Fibroblast of gingiva (primary cell): ENCODE measurements at regions not wholly inside any gene's neighbourhood (a gene's known extent, or its start where the extent isn't known, plus 50 kb on each side); places are given as distances from the start of the nearest gene placed in this dataset.

Experiments
- DNase-seq: peaks from one replicate; pipeline ENCODE4 v3.0.0-alpha.2; 2011; ENCODE audit warnings: low read depth

DNA sequence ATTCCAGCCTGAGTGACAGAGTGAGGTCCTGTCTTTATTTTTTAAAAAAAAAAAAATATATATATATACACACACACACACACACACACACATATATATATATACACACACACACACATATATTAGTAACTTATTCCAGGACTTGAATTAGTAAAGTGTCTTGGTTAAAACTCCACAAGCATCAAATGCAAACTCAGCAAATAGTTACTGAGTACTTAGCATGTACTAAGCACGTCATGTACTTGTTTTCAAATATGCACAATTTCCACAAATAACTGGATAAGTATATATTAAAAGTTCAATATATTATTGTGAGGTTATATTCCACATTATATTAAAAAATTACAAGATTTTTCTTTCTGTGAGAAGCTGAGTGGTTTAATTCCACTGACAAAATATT is 304.7 kb downstream of the ZEB2 start:
- no peak for DNase-seq

- no peak for DNase-seq
Observed at GRCh38 chr2:144213797-144214196, 306.1 kb downstream of the ZEB2 start.

DNA sequence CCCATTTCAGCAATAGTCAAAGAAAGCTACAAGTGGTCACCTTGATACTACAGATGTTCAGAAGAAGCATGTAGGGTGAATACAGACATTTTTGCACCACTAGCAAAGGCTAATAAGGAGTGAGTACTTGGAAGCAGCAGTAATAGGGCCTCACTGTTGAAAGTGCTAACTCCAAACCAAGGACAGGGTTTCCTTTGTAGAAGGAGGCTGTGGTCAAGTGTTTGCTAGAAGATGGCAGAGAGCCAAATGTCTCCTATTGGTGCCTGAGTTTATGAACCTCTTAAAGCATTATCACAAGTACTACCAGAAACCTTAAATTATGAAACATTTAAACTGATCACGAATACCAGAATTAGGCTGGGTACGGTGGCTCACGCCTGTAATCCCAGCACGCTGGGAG is 308.1 kb downstream of the ZEB2 start:
- no peak for DNase-seq

- no peak for DNase-seq
Observed at GRCh38 chr2:144211065-144211464, 308.9 kb downstream of the ZEB2 start.

DNA sequence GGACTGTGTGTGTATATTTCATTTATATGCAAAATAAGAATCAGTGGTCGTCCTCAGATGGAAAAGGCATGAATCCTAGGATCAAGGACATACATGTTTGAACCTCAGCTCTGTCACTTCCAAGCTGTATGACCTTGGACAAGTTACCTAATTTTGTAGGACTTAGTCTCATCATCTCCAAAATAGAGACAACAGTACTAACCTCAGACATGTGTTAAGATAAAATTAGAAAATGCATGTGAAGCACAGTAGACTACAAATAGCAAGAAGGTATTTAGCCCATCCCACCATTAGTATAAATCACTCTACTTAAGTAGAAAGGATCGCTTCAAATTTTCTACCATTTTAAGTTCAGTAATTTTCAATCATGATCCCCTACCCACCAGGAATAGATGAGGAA is 309.8 kb downstream of the ZEB2 start:
- DNase-seq, result no peak

DNA sequence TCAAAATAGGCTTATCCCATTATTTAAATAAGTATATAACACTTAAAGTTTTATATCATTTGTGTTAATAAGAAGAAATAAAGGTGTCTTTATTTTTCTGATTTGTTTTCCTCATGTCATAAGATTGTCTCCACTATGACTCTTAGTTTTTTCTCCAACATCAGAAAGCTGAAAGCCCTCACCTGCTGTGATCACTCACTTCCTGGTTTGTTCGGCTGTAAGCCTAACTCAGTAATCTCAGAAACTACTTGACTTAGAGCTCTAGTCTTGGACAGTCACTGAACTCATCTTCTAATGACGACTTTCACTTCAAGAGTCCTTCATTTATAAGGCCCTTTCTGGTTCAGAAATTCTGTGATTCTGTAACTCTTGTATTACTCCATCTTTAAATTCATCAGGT is 311.0 kb downstream of the ZEB2 start:
- no peak for DNase-seq

GRCh38 chr2:144206019-144206418 is 313.9 kb downstream of the ZEB2 start:
- no peak for DNase-seq

DNA sequence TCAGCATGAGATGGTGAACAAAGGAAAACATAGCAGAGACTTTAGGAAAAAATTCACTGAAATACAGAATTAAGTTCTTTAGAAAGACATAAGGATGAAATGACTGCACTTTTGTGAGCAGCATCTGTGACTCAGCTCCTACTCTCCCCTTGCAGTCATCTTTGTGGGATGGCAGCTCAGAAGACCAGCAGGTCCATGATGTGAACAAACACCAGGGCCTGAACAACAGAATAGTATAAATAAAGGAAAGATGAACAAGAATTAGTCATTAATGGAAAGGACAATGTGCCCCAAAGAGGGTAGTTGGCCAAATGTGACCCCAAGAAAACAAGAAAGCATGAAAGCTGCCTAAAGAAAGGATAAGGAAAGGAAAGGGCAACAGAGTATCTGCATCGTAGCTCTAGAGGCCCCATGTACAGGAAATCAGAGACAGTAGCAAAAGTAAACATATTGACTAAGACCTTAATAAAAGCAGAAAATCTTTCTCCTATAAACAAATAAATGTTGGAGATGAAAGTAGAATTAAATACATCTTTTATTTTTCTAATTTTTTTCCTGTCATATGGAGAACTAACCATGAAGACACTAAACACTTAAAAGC is 318.0 kb downstream of the ZEB2 start:
- DNase-seq, result no peak

DNA sequence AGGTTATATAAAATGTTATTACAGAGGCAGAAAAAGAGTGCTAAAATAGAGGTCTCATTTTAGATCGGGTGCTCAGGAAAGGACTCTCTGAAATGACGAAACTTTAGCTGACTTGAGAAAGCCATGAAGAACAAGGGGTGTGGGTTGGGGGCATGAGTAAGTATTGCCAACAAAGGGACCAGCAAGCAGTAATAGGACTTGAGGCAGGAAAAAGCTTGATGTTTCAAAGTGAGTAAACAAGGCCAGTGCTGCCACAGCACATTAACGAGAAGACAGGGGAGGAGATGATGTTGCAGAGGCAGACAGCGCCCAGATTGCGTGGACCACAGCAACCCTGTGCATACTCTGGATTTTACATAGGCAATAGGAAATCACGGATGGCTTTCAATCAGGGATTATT is 318.8 kb downstream of the ZEB2 start:
- no peak for DNase-seq

DNA sequence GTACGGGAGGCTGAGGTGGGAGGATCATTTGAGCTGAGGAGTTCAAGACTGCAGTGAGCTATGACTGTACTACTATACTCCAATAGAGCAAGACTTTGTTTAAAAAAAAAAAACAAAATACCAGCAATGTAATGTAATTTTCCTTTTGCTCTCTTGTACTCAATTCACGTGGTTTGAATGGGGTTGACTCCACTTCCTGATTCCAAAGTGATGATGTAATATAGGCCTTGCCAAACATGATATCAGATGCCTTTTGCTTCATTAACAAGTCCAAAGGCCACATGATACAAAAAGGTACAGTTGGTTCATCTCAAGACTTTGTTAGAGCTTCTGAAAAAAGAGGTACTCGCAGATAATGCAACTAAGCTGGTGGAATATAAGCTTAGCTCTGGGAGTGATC is 321.8 kb downstream of the ZEB2 start:
- DNase-seq, result peak; percentile 45

DNA sequence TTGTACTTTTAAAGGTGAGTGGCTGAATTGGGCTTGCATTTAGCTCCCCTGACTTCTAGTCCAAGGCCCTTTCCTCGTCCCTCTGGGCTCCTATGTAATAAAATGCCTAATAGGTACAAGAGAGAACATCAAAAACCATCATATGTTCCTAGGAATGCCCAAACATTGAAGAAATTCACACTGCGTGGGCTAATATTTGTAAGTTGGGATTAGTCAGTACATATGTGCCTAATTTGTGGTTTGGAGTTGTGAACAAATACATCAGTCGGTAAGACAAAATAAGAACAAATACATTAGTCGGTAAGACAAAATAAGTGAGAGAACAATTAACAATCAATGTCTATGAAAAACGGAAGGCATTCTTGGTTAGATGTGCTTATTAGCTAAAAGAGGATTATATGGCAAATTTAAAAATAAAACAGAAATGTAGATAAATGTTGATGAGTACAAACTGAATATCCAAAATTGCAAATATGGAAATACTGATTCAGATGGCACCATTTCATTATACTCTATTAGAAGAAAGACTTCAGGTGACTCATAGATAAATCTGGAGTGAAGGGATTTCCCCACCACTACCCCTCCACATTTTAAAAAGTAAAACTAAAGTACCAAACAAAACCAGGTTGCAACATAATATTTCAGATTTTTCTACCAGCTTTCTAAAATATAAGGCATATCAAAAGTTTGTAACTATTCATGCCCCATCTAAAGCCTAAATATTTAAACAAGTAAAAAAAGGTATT is 325.4 kb downstream of the ZEB2 start:
- DNase-seq, result peak; percentile 17

DNA sequence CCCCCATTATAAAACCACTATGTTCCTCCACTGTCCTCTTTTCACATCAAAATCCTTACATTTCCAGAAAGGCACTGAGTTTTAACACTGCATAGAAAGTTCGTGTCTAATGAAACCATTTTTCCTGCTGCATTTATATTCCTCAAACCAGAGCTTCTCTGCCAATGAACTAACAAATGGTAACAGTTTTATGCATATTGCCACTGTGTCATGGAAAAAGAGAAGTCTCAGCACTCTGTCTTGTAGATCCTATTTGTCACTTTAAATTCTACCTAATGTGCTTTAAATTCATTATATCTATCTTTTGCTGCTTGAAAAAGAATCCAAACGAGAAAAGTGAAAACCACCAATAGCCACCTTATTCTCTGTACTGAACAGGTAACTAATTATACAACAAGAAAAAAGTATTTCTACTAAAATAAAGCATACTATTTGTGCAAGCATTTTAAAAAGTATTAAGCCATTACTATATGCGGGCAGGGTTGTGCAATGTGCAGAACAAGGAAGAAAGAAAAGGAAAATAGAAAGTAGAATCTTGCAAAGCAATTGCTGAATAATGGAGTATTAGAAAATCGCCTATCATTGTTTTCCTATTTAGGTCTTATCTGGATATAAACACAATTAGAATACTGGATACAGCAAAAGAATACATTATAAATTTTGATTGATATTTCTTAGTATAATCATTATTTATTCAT is 328.9 kb downstream of the ZEB2 start:
- DNase-seq, result no peak

DNA sequence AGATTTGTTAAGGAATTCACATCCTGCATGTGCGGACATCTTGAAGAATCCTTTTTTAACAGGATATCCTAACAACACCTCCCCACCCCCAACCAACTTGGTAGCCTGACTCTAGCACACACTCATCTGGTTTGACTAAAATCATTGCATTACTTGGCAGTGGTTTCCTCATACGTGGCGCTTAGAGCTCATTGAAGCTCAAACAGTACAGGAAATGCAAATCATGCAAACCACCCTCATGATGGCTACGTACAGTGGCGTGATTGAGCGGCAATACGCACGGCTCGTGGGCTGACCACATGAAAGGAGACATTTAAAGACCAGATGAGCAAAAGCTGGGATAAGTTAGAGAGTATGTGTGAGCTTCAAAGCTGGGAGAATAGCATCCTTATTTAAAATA is 336.2 kb downstream of the ZEB2 start:
- DNase-seq, result peak; percentile 97

DNA sequence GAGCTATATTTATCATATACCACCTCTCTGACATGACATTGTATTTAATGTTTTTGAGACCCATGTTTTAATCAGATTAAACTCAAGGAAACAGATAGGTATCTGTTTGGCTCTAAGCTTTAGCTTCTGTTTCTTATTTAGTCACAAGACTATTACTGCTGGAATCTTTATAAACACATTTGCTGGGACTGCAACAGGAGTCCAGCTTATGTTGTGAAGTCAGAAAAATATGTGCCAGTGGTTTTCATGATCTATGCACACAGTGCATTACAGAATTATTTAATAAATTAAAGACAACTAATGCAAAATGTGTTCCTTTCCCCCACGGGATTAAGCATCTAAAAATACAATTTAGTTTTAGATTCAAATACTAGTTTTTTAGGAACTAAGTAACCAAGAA is 338.9 kb downstream of the ZEB2 start:
- peak; percentile 62 for DNase-seq

GRCh38 chr2:144180131-144180530 is 339.8 kb downstream of the ZEB2 start:
- DNase-seq, result no peak

DNA sequence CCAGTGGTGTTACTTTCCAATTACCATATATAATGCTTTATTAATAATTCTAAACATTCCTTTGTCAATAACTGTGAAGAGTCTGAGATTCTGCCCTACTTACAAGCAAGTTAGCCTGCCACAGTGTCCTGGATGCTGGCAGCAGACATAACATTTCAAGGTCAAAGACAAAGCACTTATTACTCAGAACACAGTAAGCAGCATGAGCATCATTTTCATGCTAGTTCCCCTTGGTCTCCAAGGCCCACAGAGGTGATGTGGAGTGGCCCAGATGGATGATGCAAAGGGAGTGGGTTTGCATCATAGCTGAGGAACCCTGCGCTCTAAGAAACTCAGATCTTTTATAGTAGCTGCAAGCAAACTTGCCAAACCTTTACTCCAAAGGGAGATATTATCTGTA is 349.7 kb downstream of the ZEB2 start:
- no peak for DNase-seq

GRCh38 chr2:144166743-144167142 is 353.2 kb downstream of the ZEB2 start:
- DNase-seq, result peak; percentile 15

DNA sequence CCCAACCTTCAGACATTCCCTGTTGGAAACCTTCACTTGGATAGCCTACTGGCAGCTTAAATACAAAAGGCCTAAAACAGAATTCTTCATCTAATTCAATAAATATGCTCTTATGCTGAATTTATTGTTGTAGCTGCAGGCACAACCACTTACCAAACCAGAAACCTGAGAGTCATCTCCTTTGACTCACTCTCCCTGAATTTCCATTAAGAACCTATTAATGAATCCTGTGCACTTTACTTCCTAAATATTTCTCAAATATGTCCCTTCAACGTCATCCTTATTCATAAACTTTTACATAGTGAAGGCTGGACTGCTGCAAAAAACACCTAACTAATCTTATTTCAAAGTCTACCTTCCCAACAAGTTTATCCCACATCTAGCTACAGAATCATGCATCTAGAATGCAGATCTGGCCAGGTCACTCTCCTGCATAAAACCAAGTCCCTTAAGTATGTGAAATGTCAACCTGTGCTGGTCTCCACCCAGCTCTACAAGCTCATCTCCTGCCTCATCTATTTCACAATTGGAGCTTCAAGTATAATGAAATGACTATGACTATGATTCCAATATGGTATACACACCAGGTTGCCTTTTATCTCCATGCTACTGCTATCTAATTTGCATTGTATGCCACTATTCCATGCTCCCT is 354.2 kb downstream of the ZEB2 start:
- DNase-seq, result no peak

GRCh38 chr2:144163592-144163991 is 356.3 kb downstream of the ZEB2 start:
- no peak for DNase-seq

DNA sequence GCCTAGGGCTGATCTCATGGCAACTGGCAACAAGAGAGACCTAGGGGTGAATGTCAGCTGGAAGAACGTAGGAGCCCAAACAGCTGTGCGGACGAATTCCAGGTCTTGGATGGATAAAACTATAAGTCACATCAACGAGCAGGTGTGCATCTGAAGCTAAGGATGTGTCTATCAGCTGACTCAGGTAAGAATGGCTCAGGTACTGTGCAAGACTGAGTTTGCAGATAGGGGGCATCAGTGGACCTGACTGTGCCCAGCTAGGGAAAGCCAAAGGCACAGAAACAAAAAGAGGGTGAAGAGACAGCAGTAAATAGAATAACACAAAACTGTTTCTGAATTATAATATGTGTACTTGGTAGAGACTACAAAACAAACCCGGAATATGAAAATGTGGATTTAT is 357.3 kb downstream of the ZEB2 start:
- no peak for DNase-seq

DNA sequence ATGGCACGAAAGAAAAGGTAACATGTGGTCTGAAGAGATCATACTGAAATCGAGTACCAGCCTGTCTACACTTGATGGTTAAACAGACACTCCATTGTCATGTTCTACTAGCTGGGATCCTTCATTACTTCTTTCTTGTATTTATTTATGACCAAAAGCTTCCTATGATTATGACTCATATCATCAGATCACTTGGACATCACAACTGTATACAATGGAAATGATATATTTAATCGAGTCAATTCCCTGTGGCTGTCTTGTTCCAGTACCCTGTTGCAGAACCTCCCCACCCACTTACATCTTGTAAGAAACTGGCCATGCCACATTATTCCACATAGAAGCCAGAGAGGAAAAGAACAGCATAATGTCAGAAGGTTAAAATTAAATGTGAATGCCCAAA is 358.9 kb downstream of the ZEB2 start:
- no peak for DNase-seq

- no peak for DNase-seq
Observed at GRCh38 chr2:144159240-144159639, 360.7 kb downstream of the ZEB2 start.

DNA sequence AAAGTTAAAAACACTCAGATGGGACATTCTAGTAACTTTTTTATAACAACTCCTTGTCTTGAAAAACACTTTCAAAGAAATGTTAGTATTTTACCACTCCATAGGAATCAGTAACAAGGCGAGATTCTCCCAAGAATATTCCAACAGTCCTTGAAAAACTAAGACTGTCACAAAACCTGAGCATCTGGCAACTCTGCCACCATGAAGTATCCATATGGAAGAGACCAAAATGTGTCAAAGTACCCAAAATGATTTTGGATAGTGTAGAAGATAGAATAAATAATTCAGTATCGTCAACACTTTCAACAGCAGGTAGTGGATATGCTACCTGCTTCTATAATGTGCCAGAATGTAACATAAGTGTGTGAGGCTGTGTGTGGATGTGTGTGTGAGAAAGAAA is 361.8 kb downstream of the ZEB2 start:
- no peak for DNase-seq
